GM19467 (cell line): ENCODE measurements at regions not wholly inside any gene's neighbourhood (a gene's known extent, or its start where the extent isn't known, plus 50 kb on each side); places are given as distances from the start of the nearest gene placed in this dataset.
"Not testable (repeated sequence)": the region's sequence is repeated elsewhere in the genome, so short reads cannot be mapped to it uniquely, and the experiment has no call there.

Experiments
- ATAC-seq: cut with Tn5 transposase; IDR thresholded peaks from one replicate; pipeline ENCODE4 v1.9.1; 2021; ENCODE audit warnings: mild to moderate bottlenecking, moderate library complexity; ENCODE audit not compliant: unreplicated experiment

DNA sequence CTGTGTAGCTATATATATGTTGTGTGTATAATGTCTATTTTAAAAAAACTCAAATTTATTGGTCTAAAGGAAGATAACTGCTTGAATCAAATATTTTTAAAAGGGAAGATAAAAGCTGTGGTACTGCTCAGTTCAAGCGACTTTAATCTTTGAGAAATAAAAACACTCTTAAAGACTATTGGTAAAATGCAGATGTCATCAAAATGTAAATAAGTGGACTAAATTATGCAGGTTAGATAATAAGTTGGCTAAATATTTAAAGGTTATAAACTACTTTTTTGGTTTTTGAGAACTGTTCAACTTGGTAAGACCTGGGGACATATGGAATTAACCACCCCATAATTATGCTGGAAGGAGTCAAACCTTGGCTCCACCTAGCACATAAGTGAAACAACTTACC lies 144.7 kb upstream of the ITM2A start:
- no peak for ATAC-seq

DNA sequence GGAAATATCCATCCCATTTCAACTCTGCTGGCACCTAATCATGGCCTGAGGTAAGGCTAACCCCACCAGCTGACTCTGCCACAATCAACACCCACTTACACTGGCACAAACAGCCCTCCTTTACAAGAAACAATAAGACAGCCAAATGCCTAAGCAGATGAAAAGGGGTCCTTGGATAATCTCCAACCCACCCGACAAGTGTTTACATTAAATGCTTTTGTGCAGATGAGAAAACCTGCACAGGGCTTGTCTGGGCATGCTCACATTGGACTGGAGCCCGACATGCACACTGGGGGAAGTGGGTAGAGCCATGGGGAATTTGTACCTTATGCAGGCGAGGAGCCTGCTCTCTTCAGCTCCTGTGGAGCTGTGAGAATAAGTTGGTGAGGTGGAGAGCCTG lies 138.9 kb upstream of the ITM2A start:
- no peak for ATAC-seq

DNA sequence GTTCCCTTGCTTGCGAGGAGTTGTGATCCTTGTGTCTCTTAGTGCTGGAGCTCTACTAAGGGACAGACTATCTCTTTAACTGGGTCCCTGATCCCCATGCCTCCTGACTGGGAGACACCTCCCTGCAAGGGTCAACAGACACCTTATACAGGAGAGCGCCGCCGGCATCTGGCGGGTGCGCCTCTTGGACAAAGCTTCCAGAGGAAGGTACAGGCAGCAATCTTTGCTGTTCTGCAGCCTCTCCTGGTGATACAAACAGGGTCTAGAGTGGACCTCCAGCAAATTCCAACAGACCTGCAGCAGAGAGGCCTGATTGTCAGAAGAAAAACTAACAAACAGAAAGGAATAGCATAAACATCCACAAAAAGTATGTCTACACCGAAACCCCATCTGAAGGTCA lies 115.6 kb upstream of the ITM2A start:
- ATAC-seq, result no peak

DNA sequence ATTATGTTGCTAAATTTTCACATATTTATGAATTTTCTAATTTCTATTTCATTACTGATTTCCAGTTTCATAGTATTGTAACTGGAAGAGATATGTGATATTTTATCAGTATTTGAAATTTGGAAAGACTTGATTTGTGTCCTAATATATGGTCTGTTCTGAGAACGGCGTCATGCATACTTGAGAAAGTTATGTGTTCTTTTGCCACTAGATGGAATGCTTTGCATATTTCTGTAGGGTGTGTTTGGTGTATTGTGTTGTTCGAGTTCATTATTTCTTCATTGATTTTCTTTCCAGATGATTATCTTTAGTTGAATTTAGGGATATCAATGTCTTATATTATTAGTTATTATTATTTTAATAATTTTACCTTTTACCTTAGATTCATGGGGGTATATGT lies 110.6 kb upstream of the ITM2A start:
- ATAC-seq, result no peak

DNA sequence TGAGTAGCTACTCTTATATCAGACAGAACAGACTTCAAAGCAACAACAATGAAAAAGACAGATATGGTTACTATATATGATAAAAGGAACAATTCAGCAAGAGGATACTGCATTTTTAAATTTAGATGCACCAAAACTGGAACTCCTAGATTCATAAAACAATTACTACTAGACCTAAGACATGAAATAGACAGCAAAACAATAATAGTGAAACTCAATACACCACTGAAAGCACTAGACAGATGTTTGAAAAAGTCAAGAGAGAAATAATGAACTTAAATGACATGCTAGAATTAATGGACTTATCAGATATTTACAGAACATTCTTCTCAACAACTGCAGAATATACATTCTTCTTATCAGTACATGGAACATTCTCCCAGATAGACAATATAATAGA lies 99.5 kb upstream of the ITM2A start:
- no peak for ATAC-seq

DNA sequence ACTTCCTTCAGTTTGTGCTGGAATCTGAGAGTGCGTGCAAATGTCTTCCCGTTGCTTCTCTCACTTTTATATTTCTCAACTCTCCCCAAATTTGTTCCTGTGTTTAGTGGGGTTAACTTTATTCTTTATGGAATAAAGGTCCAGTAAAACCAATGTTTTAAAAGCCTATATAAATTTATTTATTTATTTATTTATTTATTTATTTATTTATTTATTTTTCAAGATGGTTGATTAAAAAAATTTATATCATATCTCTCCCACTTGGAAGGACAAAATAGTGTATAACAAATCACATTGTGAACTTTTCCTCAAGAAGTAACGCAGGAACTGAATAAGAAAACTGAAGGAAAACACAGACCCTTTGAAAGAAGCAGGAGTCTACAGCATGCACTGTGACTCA lies 95.3 kb upstream of the ITM2A start:
- no peak for ATAC-seq

DNA sequence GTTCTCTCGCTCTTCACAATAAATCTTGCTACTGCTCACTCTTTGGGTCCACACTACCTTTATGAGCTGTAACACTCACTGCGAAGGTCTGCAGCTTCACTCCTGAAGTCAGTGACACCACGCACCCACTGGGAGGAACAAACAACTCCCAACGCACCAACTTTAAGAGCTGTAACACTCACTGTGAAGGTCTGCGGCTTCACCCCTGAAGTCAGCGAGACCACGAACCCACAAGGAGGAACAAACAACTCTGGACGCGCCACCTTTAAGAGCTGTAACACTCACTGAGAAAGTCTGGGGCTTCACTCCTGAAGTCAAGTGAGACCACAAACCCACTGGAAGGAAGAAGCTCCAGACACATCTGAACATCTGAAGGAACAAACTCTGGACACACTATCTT lies 89.5 kb upstream of the ITM2A start:
- not testable (repeated sequence) for ATAC-seq

DNA sequence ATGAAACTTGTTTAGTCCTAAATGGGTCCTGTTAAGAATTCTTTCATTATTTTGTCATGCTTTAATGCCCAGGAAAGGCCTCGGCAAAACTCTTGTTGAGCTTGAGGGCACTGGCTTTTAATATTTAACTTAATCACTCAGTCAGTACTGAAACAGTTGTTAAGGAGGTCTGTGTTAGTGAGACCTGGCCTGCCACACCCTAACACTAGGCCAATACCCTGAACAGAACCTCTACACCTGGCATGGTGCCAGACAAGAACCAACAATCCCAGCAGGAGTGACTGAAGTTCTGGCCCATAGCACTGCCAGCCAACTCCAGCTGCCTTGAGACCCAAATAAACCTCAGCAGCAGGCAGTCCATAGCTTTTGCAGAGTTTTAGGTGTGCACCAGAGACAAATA lies 85.7 kb upstream of the ITM2A start:
- ATAC-seq, result peak; percentile 48

DNA sequence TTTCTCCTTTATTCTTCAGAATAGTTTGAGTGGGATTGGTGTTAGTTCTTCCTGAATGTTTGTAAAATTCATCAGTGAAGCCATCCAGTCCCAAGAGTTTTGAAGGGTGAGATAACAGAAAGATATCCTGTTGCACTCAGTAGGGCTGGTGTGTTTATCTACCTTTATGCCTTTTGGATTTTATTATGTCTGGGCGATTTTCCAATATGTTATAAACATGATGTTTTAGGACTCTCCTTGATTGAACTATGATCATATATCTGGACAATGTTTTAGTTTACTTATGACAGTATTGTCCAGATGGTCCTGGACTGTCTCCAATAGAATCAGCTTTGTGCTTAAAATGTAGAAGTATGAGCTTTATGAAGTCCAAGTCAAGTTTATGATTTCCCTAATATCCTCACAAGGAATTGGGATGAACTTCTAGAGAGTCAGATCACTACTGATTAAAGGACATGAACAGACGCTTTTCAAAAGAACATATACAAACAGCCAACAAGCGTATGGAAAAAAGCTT lies 77.6 kb upstream of the ITM2A start:
- ATAC-seq, result no peak

DNA sequence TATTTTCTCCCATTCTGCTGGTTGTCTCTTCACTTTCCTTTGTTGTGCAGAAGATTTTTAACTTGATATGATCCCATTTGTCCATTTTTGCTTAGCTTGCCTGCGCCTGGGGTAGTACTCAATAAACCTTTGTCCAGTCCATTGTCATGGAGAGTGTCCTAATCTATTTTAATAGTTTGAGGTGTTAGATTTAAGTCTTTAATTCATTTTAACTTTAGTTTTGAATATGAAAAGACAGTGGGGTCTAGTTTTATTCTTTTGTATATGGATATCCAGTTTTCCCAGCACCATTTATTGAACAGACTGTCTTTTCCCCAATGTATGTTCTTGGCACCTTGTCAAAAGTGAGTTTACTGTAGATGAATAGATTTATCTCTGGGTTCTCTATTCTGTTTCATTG lies 76.0 kb upstream of the ITM2A start:
- ATAC-seq, result no peak

DNA sequence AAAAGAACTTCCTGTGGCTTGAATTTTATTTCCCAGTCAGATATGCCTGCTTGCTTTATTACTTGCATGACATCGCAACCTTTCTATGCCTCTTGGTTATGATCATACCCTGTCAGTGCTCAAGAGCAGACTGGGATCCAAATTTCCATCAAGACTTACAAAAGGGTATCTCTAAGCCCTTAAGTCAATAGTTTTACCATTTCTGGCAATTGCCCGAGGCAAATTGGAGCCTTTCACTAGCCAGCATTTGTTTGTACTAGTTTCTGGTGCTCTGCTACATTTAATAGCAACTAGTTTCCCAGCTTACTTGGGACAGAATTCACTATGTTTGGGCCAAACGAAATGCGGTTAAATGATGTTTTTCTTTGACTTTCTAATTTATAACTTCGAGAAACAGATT lies 73.2 kb upstream of the ITM2A start:
- no peak for ATAC-seq
